ENCODE measurements at regions not wholly inside any gene's neighbourhood (a gene's known extent, or its start where the extent isn't known, plus 50 kb on each side); places are given as distances from the start of the nearest gene placed in this dataset.

DNA sequence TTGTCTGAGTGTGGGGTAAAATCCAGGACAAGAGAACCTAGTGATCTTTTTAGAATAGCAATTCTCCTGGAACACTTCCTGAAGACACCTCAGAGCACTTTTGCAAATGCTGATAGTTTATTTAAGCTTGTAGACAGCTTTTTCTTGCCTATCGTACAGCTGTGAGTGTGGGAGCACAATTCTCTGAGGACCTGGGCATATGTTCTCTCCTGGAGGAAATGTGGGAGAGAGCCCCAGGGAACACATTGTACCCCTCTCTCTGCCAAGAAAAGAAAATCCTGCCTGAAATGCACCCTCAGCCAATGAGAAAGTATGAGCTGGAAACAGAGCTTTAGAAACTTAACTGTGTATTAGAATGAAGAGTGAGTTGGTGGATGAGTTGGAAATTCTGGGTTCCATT is 308.3 kb upstream of the SEMA6D start:
- Histone ChIP-seq H3K9ac (ENCODE audit: low read length) (no peak overlapping the region), H2AFZ (ENCODE audit: low read length) (no peak overlapping the region), H3K4me1 (ENCODE audit: insufficient read depth, low read length, severe bottlenecking) (no peaks in the 10 kb centered on the region), H3K4me3 (ENCODE audit: low read depth, low read length, poor library complexity, severe bottlenecking) (no peak overlapping the region), H3K79me2 (ENCODE audit: insufficient read depth, low read length) (no peaks in the 10 kb centered on the region), H3K36me3 (ENCODE audit: insufficient read depth, low read length) (no peaks in the 10 kb centered on the region), H4K20me1 (ENCODE audit: insufficient read depth, low read length) (no peaks in the 10 kb centered on the region), H3K9me3 (ENCODE audit: low read length) (no peaks in the 10 kb centered on the region), H3K9me2 (ENCODE audit: low read depth, low read length) (no peaks in the 10 kb centered on the region), H3K27ac (ENCODE audit: low read depth, low read length, poor library complexity, severe bottlenecking) (no peak overlapping the region), H3K27me3 (ENCODE audit: insufficient read depth, low read length) (no peaks in the 10 kb centered on the region), H3F3A (ENCODE audit: insufficient read depth, low read length) (no peaks in the 10 kb centered on the region), H3K4me2 (ENCODE audit: low read length) (no peak overlapping the region)
- TF ChIP-seq, protein P1, sequence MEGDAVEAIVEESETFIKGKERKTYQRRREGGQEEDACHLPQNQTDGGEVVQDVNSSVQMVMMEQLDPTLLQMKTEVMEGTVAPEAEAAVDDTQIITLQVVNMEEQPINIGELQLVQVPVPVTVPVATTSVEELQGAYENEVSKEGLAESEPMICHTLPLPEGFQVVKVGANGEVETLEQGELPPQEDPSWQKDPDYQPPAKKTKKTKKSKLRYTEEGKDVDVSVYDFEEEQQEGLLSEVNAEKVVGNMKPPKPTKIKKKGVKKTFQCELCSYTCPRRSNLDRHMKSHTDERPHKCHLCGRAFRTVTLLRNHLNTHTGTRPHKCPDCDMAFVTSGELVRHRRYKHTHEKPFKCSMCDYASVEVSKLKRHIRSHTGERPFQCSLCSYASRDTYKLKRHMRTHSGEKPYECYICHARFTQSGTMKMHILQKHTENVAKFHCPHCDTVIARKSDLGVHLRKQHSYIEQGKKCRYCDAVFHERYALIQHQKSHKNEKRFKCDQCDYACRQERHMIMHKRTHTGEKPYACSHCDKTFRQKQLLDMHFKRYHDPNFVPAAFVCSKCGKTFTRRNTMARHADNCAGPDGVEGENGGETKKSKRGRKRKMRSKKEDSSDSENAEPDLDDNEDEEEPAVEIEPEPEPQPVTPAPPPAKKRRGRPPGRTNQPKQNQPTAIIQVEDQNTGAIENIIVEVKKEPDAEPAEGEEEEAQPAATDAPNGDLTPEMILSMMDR (IDR thresholded peaks at IDR 0.05; ENCODE audit: low read length), result no peak
- no peak for TF ChIP-seq EZH2 (IDR thresholded peaks at IDR 0.05; ENCODE audit: borderline replicate concordance, low read length)

DNA sequence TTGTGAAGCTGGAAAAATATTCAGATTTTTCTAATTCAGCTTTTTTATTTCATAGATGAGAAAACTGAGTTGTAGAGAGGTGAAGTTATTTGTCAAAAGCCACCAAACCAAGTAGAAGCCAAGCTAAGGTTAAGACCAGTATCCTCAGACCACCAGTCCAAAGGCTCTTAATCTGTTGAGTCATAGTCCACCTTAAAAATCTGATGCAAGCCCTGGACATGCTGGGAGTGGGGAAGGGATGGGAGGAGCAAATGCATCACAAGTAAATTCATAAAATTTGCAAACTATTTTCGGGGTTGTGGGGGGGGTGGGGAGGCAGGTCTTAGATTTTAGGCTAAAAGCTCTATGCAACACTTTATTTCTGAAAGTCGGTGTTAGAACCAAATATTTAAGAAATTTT is 307.7 kb upstream of the SEMA6D start:
- Histone ChIP-seq H3K4me1 (ENCODE audit: insufficient read depth, low read length, severe bottlenecking) (no peaks in the 10 kb centered on the region), H3K27ac (ENCODE audit: low read depth, low read length, poor library complexity, severe bottlenecking) (no peak overlapping the region), H2AFZ (ENCODE audit: low read length) (no peak overlapping the region), H3K9me3 (ENCODE audit: low read length) (no peaks in the 10 kb centered on the region), H3K36me3 (ENCODE audit: insufficient read depth, low read length) (no peaks in the 10 kb centered on the region), H3K9ac (ENCODE audit: low read length) (no peak overlapping the region), H3K79me2 (ENCODE audit: insufficient read depth, low read length) (no peaks in the 10 kb centered on the region), H3F3A (ENCODE audit: insufficient read depth, low read length) (no peaks in the 10 kb centered on the region), H3K9me2 (ENCODE audit: low read depth, low read length) (no peaks in the 10 kb centered on the region), H4K20me1 (ENCODE audit: insufficient read depth, low read length) (no peaks in the 10 kb centered on the region), H3K27me3 (ENCODE audit: insufficient read depth, low read length) (no peaks in the 10 kb centered on the region), H3K4me2 (ENCODE audit: low read length) (no peak overlapping the region), H3K4me3 (ENCODE audit: low read depth, low read length, poor library complexity, severe bottlenecking) (no peak overlapping the region)
- TF ChIP-seq, protein P1 (IDR thresholded peaks at IDR 0.05; ENCODE audit: low read length), result no peak
- TF ChIP-seq EZH2 (IDR thresholded peaks at IDR 0.05; ENCODE audit: borderline replicate concordance, low read length), result no peak

DNA sequence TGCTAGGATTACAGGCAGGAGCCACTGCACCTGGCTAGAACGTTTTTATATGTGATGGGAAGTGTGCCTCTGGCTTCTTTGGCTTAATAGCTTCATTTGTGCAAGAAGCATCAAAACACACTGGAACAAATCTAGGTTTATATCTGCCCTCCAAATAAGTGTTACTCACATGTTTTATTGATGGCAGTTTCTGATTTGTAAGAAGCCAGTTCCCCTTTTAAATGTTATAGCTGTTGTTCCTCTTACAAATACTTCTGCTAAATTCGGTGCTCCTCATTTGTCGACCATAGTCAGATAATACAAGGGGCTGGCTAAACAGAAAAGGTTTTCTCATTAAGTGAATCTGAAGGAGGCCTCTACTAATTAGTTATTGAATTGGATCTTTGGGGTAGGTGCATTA is 307.1 kb upstream of the SEMA6D start:
- Histone ChIP-seq H3F3A (ENCODE audit: insufficient read depth, low read length) (no peaks in the 10 kb centered on the region), H4K20me1 (ENCODE audit: insufficient read depth, low read length) (no peaks in the 10 kb centered on the region), H3K4me1 (ENCODE audit: insufficient read depth, low read length, severe bottlenecking) (no peaks in the 10 kb centered on the region), H2AFZ (ENCODE audit: low read length) (no peak overlapping the region), H3K27ac (ENCODE audit: low read depth, low read length, poor library complexity, severe bottlenecking) (no peak overlapping the region), H3K27me3 (ENCODE audit: insufficient read depth, low read length) (no peaks in the 10 kb centered on the region), H3K4me2 (ENCODE audit: low read length) (no peak overlapping the region), H3K9me3 (ENCODE audit: low read length) (no peaks in the 10 kb centered on the region), H3K79me2 (ENCODE audit: insufficient read depth, low read length) (no peaks in the 10 kb centered on the region), H3K9me2 (ENCODE audit: low read depth, low read length) (no peaks in the 10 kb centered on the region), H3K9ac (ENCODE audit: low read length) (no peak overlapping the region), H3K36me3 (ENCODE audit: insufficient read depth, low read length) (no peaks in the 10 kb centered on the region), H3K4me3 (ENCODE audit: low read depth, low read length, poor library complexity, severe bottlenecking) (no peak overlapping the region)
- TF ChIP-seq, protein P1 (IDR thresholded peaks at IDR 0.05; ENCODE audit: low read length), result no peak
- TF ChIP-seq EZH2 (IDR thresholded peaks at IDR 0.05; ENCODE audit: borderline replicate concordance, low read length), result no peak
